WI38 (cell line): ENCODE measurements at regions not wholly inside any gene's neighbourhood (a gene's known extent, or its start where the extent isn't known, plus 50 kb on each side); places are given as distances from the start of the nearest gene placed in this dataset.
"Not testable (repeated sequence)": the region's sequence is repeated elsewhere in the genome, so short reads cannot be mapped to it uniquely, and the experiment has no call there.

ENCODE experiments used
- H3K4me3 ChIP-seq: 2 replicates; pipeline ENCODE4 v1.5.1; 2011; ENCODE audit warnings: low read depth, mild to moderate bottlenecking, control low read depth, low read length
- TF ChIP-seq, protein P1 (sequence below): IDR thresholded peaks from 2 replicates; pipeline ENCODE4 v1.5.1; 2012; ENCODE audit warnings: low read depth, mild to moderate bottlenecking, control low read depth, low read length

DNA sequence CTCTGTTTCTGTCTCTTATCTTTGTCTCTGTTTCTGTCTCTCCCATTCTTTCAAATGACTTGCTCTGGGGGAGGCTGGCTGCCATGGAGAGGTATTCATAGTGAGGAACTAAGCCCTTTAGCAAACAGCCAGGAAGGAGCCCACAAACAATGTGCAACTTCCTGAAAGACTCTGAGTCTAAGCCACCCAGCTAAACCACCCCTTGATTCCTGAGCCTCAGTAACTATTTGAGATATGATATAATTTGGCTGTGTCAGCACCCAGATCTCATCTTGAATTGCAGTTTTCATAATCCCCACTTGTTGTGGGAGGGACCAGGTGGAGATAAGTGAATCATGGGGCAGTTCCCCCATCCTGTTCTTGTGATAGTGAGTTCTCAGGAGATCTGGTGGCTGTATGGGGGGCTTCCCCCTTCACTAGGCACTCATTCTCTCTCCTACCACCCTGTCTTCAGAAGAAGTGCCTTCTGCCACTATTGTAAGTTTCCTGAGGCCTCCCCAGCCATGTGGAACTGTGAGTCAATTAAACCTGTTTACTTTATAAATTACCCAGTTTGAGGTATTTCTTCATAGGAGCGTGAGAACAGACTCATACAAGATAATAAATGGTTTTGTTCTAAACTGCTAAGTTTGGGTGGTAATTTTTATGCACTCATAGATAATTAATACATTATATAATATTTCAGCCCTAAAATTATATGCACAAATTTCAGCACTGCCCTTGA is 121.2 kb upstream of the FOXP2 start:
- TF ChIP-seq, protein P1, sequence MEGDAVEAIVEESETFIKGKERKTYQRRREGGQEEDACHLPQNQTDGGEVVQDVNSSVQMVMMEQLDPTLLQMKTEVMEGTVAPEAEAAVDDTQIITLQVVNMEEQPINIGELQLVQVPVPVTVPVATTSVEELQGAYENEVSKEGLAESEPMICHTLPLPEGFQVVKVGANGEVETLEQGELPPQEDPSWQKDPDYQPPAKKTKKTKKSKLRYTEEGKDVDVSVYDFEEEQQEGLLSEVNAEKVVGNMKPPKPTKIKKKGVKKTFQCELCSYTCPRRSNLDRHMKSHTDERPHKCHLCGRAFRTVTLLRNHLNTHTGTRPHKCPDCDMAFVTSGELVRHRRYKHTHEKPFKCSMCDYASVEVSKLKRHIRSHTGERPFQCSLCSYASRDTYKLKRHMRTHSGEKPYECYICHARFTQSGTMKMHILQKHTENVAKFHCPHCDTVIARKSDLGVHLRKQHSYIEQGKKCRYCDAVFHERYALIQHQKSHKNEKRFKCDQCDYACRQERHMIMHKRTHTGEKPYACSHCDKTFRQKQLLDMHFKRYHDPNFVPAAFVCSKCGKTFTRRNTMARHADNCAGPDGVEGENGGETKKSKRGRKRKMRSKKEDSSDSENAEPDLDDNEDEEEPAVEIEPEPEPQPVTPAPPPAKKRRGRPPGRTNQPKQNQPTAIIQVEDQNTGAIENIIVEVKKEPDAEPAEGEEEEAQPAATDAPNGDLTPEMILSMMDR, result no peak
- H3K4me3 ChIP-seq, result no peak overlapping the region

DNA sequence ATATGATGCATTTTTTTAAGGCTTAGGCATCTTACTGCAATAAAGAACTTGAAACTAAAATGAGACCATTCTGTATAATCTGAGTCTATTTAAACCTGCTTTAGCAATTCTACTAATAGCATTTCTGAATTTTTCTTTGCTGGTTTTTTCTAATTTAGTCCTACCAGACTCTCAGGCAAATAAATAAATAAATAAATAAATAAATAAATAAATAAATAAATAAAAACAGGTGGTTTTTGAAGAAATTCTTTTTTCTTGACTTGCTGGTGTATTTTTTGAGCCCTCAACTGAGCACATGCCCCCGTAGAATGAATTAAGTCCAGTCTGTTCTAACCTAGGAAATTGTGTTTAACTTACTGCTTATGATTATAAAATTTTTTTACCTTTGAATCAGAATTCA is 134.7 kb upstream of the FOXP2 start:
- H3K4me3 ChIP-seq, result no peak overlapping the region
- TF ChIP-seq, protein P1, result no peak

DNA sequence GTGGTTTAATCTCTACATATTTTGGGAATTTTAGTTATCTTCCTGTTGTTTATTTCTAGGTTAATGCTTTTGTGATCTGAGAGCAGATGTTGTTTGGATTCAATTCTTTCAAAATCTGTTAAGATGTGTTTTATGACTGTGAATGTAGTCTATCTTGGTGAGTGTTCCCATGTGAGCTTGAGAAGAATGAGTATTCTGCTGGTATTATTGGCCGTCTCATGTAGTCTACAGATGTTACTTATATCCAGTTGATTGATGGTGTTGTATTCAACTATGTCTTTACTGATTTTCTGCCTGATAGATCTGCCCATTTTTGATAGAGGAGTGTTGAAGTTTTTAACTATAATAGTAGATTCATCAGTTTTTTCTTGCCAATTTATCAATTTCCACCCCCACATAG is 141.4 kb upstream of the FOXP2 start:
- TF ChIP-seq, protein P1, result no peak
- no peak overlapping the region for H3K4me3 ChIP-seq

DNA sequence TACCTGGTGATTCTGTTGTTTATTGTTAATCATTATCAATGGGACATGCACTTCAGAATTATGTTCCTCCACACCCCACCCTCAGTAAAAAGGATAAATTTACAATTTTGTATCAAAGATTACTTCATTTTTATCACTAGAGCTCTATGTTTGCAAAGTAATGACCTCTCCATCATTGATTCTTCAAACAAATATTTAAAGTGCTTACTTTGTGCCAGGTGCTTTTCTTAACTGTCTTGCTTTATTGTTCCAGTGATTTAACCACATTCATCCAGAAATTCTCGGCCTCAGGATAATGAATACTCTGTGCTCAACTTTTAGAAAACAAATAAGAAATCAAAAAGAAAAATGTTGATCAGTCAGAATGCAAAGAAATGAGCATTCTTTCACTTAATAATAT is 144.9 kb upstream of the FOXP2 start:
- no peak overlapping the region for H3K4me3 ChIP-seq
- TF ChIP-seq, protein P1, result no peak

DNA sequence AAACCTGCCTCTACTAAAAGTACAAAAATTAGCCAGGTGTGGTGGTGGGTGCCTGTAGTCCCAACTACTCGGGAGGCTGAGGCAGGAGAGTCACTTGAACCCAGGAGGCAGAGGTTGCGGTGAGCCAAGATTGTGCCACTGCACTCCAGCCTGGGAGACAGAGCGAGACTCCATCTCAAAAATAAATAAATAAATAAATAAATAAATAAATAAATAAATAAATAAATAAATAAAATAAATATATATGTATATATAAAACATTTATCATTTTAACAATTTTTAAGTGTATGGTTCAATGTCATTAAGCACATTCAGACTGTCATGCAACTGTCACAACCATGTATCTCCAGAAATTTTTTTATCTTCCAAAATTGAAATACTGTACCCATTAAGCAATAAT is 147.1 kb upstream of the FOXP2 start:
- H3K4me3 ChIP-seq, result not testable (repeated sequence)

DNA sequence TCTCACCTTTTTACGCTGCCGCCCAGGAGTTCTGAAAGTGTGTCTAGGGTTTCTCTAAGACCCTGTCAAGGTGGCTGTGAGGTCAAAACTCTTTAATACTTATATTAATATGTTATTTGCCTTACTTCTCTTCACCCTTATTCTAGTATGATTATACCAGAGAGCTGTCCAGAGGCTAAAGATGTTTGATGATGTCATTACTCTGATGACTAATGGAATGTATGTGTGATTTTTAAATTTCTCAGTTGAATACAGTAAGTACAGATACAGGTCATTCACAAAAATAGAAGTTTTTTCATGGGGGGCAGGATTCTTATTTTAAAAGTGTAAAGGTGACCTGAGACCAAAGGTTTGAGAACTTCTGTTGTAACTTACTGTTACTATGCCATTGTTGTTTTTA is 150.6 kb upstream of the FOXP2 start:
- no peak overlapping the region for H3K4me3 ChIP-seq

DNA sequence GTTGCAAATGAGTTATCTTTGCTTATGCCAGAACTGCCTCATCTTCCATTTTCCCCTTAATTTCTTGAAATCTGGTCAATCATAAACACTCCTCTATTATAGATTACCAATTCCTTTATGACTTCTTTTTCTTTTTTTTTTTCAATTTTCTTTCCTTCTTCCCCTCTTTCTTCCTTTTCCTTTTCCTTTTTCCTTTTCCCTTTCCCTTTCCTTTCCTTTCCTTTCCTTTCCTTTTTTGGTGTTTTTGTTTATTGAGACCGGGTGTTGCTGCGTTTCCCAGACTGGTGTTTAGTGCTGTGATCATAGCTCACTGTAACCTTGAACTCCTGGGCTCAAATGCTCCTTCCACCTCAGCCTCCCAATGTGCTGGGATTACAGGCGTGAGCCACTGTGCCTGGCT is 151.4 kb upstream of the FOXP2 start:
- no peak overlapping the region for H3K4me3 ChIP-seq
- TF ChIP-seq, protein P1, result no peak

More for the DNA sequence above, 150.6 kb upstream of the FOXP2 start:
- TF ChIP-seq, protein P1, result no peak

DNA sequence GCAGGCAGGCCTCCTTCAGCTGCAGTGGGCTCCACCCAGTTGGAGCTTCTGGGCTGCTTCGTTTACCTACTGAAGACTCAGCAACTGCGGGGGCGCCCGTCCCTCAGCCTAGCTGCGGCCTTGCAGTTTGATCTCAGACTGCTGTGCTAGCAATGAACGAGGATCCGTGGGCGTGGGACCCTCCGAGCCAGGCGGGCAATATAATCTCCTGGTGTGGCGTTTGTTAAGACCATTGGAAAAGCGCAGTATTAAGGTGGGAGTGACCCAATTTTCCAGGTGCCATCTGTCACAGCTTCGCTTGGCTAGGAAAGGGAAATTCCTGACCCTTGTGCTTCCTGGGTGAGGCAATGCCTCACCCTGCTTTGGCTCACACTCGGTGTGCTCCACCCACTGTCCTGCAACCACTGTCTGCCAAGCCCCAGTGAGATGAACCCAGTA is 159.2 kb upstream of the FOXP2 start:
- H3K4me3 ChIP-seq, result no peak overlapping the region
- TF ChIP-seq, protein P1, result no peak
